Activated effector memory CD4-positive, alpha-beta T cell treated with anti-CD3 and anti-CD28 coated beads, Interleukin-2, amount 50 U/mL, for 16 hours (primary cell): ENCODE measurements at regions not wholly inside any gene's neighbourhood (a gene's known extent, or its start where the extent isn't known, plus 50 kb on each side); places are given as distances from the start of the nearest gene placed in this dataset.

ENCODE experiments used
- DNase-seq: peaks from one replicate; pipeline ENCODE4 v3.0.0-alpha.2; 2020

DNA sequence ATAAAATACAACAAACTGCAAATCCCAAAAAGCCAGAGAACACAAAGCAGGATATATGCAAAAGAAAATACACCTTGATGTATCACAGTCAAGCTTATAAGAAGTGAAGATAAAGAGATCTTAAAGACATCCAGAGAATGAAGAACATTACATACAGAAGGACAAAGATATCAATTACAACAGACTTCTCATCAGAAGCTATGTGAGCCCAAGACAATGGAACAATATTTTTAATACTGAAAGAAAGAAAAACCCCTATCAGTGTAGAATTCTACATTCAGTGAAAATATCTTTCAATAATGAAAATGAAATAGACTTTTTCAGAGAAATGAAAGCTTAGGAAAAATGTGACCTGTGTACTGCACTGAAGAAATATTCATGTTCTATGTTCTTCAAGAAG is 104.5 kb upstream of the PHACTR3 start:
- no peak for DNase-seq

- DNase-seq, result no peak
Observed at GRCh38 chr20:59508729-59509128, 95.6 kb upstream of the PHACTR3 start.

DNA sequence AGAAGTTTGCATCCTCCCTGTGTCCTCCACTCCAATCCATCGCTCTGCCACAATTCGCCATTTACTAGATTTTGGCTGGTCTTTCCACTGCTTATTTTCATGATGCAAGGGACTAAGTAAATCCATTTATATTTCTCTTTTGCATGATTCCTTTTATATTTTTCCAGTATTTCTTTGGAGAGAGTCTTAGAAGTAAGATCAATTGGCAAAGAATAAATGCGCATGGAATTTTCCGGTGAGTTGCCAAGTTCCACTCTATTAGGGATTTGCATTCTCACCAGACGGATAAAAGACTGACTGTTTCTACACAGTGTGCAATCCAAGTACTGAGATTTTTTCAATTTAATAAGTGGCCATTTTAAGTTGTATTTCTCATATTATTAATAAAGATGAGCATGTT is 91.7 kb upstream of the PHACTR3 start:
- DNase-seq, result no peak

GRCh38 chr20:59514554-59514953 is 89.8 kb upstream of the PHACTR3 start:
- DNase-seq, result no peak

GRCh38 chr20:59515013-59515905 is 89.1 kb upstream of the PHACTR3 start:
- no peak for DNase-seq

GRCh38 chr20:59515906-59516209 is 88.5 kb upstream of the PHACTR3 start:
- DNase-seq, result no peak

GRCh38 chr20:59518881-59519706 is 85.2 kb upstream of the PHACTR3 start:
- no peak for DNase-seq

DNA sequence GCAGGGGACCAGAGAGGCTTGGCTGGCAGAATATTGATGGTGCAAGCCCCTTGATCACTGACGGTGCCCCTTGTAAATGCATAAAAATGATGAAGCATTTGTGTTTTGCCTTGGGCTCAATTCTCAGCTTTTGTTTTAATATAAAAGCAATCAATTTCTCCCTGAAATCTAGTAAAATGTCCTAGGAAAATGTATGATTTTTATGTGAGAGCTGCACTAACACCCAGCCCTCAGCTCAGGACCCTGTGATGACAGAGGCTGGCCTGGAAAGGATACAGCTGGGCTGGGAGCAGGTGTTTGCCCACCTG is 84.7 kb upstream of the PHACTR3 start:
- no peak for DNase-seq

DNA sequence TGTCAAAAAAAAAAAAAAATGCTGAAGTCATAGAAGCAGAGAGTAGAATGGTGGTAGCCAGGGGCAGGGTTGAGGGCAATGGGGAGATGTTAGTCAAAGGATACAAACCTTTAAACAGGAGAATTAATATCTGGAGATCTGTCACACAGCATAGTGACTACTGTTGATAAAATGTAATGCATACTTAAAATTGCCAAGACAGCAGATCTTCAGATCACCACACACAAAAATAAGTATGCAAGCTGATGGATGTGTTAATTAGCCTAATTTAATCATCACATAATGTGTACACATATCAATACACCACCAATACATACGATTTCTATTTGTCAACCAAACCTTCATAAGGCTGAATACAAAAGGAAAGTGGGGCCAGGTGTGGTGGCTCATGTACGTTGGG is 83.5 kb upstream of the PHACTR3 start:
- DNase-seq, result no peak

DNA sequence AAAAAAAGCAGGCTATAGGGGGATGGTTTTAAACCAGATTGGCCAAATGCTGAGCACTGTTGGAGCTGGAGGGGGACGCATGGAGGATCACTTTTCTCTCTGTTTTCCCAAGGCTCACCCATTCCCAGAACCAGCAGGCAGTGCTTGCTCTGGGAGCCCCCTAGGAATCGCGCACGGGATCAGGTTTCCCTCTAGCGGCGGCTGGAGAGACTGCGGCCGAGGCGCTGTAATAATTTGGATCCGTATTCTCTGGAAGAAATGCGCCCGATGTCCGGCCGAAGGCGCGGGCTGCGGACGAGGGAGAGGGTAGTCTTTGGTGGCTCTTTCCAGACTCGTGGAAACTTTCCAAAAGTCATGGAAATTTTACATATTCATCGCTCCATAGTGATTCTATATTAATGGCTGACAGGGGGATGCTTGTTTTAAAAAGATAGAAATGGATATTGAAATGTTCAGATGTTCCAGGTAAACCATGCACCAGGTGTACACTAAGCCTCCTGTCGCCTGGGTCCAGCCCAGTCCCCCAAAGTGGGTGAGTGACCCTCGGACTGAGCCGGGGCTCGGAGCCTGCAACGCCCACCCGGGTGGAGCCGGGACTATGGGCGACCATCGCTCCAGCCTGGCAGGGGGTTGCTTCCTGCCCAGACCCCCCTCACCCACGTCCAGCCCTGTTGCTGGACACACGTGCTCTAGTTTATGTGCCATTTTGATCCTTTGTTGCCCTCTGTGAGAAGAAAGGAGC is 78.7 kb upstream of the PHACTR3 start:
- DNase-seq, result peak; percentile 69

- DNase-seq, result no peak
Observed at GRCh38 chr20:59526242-59527225, 77.8 kb upstream of the PHACTR3 start.

DNA sequence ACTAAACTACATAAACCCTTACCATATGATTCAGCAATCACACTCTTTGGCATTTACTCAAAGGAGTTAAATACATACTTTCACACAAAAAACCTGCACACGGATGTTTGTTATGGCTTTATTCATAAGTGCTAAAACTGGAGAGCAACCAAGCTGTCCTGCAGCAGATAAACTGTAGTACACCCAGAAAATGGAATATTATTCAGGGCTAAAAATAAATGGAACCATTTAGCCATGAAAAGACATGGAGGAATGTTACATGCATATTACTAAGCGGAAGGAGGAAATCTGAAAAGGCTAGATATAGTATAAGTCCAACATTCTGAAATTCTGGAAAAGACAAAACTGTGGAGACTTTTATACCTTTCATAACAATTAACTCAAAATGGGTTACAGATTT is 73.6 kb upstream of the PHACTR3 start:
- no peak for DNase-seq

- no peak for DNase-seq
Observed at GRCh38 chr20:59537991-59538390, 66.3 kb upstream of the PHACTR3 start.

- DNase-seq, result no peak
Observed at GRCh38 chr20:59547596-59547995, 56.7 kb upstream of the PHACTR3 start.
